DOHH2 (cell line): ENCODE measurements at regions not wholly inside any gene's neighbourhood (a gene's known extent, or its start where the extent isn't known, plus 50 kb on each side); places are given as distances from the start of the nearest gene placed in this dataset.

Experiments
- CTCF ChIP-seq: fragments of 200-600 bp; sonication (generic); IDR thresholded peaks from one replicate; pipeline ENCODE4 v1.5.1; 2014; ENCODE audit warnings: antibody characterized with exemption, mild to moderate bottlenecking, low read depth, low read length; ENCODE audit not compliant: poor library complexity, severe bottlenecking
- EZH2phosphoT487 ChIP-seq: fragments of 200-600 bp; sonication (generic); IDR thresholded peaks from 2 replicates; pipeline ENCODE4 v1.6.1; 2017; ENCODE audit warnings: borderline replicate concordance, mild to moderate bottlenecking, antibody characterized with exemption, low read length, moderate library complexity, mixed read lengths

DNA sequence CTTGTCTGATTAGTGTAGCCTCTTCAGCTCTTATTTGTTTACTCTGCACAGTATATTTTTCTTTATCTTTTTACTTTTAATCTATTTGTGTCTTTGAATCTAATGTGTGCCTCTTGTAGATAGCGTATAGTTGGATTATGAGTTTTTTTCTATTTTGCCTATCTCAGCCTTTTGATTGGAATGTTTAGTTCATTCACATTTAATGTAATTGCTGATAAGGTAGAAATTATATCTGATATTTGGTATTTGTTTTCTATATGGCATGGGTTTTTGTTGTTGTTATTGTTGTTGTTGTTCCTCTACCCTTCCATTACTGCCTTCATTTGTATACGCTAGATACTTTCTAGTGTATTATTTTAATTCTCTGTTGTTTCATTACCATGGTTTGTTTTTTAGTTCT, 131.7 kb upstream of the GRIK3 start:
- TF ChIP-seq CTCF: no peak
- no peak for TF ChIP-seq EZH2phosphoT487
